DMS153 treated with DMSO at 0.1 percent for 48 hours (cell line): ENCODE measurements at regions not wholly inside any gene's neighbourhood (a gene's known extent, or its start where the extent isn't known, plus 50 kb on each side); places are given as distances from the start of the nearest gene placed in this dataset.

Experiments
- DNase-seq: peaks from one replicate; lab custom pipeline; 2025; ENCODE audit not compliant: unreplicated experiment; lab: John Stamatoyannopoulos, UW

GRCh38 chr15:63454503-63455211 lies 49.7 kb upstream of the USP3 start:
- DNase-seq: no peak
